ENCODE measurements at regions not wholly inside any gene's neighbourhood (a gene's known extent, or its start where the extent isn't known, plus 50 kb on each side); places are given as distances from the start of the nearest gene placed in this dataset.
"Not testable (repeated sequence)": the region's sequence is repeated elsewhere in the genome, so short reads cannot be mapped to it uniquely, and the experiment has no call there.

- DNase-seq = no peak
Measured at GRCh38 chr9:86600977-86601376, 246.8 kb upstream of the TUT7 start.

GRCh38 chr9:86600291-86600690 is 246.1 kb upstream of the TUT7 start:
- DNase-seq = no peak

GRCh38 chr9:86599561-86599960 is 245.4 kb upstream of the TUT7 start:
- no peak for DNase-seq

GRCh38 chr9:86598411-86599239 is 244.4 kb upstream of the TUT7 start:
- DNase-seq = no peak

GRCh38 chr9:86594724-86595123 is 240.5 kb upstream of the TUT7 start:
- no peak for DNase-seq

- no peak for DNase-seq
Measured at GRCh38 chr9:86591472-86591871, 237.3 kb upstream of the TUT7 start.

GRCh38 chr9:86589730-86590129 is 235.5 kb upstream of the TUT7 start:
- no peak for DNase-seq

GRCh38 chr9:86589273-86589672 is 235.1 kb upstream of the TUT7 start:
- no peak for DNase-seq

GRCh38 chr9:86586144-86586494 is 231.9 kb upstream of the TUT7 start:
- no peak for DNase-seq

GRCh38 chr9:86585422-86586143 is 231.4 kb upstream of the TUT7 start:
- DNase-seq = no peak

- no peak for DNase-seq
Measured at GRCh38 chr9:86580688-86581087, 226.5 kb upstream of the TUT7 start.

GRCh38 chr9:86578722-86579121 is 224.5 kb upstream of the TUT7 start:
- DNase-seq = no peak

GRCh38 chr9:86577420-86578333 is 223.5 kb upstream of the TUT7 start:
- no peak for DNase-seq

- no peak for DNase-seq
Measured at GRCh38 chr9:86575825-86576525, 221.8 kb upstream of the TUT7 start.

GRCh38 chr9:86575137-86575536 is 220.9 kb upstream of the TUT7 start:
- no peak for DNase-seq

- no peak for DNase-seq
Measured at GRCh38 chr9:86573886-86574285, 219.7 kb upstream of the TUT7 start.

- DNase-seq = no peak
Measured at GRCh38 chr9:86572904-86573303, 218.7 kb upstream of the TUT7 start.

- DNase-seq = not testable (repeated sequence)
Measured at GRCh38 chr9:86565603-86566002, 211.4 kb upstream of the TUT7 start.

GRCh38 chr9:86563936-86564335 is 209.7 kb upstream of the TUT7 start:
- DNase-seq = no peak

- no peak for DNase-seq
Measured at GRCh38 chr9:86563350-86563749, 209.1 kb upstream of the TUT7 start.

- no peak for DNase-seq
Measured at GRCh38 chr9:86562691-86563090, 208.5 kb upstream of the TUT7 start.

GRCh38 chr9:86557918-86558317 is 203.7 kb upstream of the TUT7 start:
- no peak for DNase-seq
